ENCODE measurements at regions not wholly inside any gene's neighbourhood (a gene's known extent, or its start where the extent isn't known, plus 50 kb on each side); places are given as distances from the start of the nearest gene placed in this dataset.

DNA sequence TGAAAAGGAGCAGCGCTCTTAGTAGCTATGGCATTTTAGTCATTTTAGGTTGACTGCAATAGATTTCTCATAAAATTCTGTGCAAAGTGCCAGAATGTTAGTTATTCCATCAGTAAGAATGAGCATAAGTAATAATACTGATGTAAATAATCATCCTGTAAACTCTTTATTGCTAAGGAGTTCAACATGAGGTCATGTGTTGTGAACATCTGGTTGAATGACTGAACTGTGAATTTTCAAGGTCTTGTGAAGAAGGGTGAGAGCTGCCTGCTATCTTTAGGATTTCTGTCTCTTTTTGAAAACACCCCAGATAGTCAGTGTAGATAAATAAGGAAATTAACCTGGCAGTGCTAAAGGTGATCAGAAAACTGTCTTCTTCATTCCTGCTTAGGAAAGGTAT lies 333.4 kb upstream of the TBC1D5 start:
- DNase-seq = no peak

DNA sequence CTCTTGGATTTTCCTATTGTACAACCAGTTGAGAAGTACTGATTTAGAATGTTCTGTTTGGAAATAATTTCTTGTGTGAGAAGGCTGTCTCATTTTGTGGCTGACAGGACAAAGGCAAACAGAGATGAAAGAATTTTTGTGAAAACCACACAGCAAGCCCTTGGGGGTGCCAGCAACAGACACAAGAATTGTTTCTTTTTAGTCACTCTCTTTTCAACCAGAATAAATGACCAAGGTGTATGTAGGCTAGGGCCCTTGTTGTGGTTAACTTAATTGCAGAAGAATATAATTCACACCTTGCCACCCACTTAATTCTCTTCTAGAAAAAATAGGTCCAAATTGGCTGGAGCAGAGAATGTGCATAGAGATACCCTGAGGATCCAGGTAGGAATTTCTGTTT lies 329.4 kb upstream of the TBC1D5 start:
- no peak for DNase-seq

DNA sequence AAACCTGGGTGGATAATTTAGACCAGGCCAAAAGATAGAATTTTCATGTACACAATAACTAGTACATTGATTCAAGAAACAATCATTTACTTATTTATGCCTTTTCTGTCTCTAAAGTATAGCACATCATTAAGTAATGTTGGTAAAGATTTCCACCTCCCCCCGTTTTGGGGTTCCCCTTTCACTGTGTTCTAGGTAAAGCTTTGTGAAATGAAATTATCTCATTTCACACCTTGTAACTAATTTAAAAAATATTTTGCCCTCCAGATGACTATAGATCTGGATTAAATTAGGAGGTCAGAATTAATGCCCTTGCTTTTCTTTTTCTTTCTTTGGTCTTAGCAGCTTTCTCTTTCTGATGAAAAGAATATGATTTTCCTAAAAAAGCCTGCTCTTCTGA lies 328.5 kb upstream of the TBC1D5 start:
- DNase-seq = no peak

DNA sequence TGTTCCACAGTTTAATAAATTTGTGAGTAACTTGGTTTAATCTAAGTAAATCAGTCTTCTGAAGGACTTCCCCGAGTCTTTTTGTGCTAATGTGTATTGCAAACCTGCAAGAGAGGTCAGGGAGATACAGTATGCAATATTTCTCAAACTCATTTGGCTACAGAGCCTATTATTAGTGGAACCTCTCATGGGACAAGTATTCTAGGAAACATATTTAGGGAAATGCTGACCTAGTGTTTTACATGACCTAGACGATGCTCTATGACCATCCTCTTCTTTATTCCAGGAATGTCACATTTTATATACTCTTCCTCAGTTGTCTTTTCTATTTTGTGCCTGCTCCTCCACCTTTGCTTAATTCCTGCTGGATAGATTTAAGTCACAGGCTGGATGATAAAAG lies 327.8 kb upstream of the TBC1D5 start:
- DNase-seq = no peak

DNA sequence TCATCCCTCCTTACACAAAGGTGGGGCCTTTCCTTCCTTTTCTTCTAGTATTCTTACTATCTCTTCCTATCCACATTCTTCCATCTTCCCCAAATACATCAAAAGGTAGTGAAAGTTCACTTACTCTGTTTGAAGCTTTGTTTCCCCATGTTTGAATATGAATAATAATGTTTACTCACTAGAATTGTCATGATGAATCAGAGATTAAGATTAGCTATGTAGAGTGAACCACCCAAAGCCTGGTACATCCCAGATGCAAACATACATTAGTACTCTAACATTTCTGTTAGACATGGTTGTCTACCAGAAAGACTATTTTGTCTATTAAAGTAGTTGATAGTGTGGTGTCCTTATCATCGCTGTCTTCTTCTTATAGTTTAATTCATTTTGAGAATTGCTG lies 327.1 kb upstream of the TBC1D5 start:
- no peak for DNase-seq

DNA sequence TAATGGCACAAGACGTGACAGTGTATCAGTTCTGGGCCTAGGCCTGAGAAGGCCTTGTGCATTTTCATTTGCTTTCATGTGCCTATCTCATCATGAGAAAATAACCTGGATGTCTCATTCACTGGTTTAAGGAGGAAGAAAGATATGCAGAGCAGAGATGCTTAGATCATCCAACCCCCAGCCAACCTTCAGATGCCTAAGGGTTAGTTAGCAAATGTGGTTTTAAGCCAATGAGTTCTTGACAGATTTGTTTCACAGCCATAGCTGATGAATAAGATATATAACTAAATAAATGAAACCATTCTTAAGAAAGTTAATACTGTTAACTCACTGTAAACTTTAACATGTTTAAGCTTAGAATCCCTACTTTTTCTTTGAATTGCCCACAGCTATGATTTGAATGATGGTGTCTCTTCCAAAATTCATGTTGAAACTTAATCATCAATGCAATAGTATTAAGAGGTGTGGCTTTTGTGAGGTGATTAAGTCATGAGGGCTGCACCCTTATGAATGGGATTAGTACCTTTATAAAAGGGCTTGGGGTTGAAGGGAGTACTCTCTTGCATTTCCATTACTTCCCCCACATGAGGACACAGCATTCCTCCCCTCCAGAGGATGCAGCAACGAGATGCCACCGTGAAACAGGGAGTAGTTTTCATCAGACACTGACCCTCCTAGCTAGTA lies 324.6 kb upstream of the TBC1D5 start:
- DNase-seq = no peak

DNA sequence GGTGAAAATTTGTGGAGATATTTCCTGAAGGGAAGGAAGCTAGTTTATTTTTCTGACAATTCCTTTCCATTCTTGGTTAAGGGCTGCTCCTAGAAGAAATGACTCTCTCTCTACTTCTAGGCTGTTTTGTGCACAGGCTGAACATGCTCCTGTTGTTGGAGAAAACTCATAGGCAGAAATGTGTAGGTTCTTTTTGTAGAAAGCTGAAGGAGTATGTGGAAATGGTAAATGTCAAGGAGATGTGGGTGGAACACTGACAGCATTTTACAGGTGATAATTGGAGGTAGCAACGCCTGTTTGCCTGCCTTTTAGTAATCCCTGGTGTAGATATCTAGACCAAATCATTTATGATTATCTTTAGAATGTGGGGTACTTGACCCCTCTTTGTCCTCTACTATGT lies 322.2 kb upstream of the TBC1D5 start:
- no peak for DNase-seq

DNA sequence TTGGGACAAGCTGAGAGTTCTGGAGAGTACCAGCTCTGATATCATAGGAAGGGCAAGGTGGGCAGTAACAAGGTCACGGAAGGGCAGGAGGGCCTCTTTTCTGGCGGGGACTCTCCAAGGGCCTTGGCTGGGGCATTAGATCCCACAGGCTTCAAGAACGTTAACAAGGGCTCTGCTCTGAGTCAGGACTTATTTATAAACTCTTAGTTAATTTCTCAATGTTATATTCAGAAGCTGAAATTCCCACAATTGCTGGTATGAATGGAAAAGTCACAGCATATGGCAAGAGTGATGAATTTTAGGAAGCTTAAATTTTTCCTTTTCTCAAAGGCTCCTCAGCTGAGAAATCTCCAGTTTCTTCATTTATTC lies 320.2 kb upstream of the TBC1D5 start:
- DNase-seq = no peak

DNA sequence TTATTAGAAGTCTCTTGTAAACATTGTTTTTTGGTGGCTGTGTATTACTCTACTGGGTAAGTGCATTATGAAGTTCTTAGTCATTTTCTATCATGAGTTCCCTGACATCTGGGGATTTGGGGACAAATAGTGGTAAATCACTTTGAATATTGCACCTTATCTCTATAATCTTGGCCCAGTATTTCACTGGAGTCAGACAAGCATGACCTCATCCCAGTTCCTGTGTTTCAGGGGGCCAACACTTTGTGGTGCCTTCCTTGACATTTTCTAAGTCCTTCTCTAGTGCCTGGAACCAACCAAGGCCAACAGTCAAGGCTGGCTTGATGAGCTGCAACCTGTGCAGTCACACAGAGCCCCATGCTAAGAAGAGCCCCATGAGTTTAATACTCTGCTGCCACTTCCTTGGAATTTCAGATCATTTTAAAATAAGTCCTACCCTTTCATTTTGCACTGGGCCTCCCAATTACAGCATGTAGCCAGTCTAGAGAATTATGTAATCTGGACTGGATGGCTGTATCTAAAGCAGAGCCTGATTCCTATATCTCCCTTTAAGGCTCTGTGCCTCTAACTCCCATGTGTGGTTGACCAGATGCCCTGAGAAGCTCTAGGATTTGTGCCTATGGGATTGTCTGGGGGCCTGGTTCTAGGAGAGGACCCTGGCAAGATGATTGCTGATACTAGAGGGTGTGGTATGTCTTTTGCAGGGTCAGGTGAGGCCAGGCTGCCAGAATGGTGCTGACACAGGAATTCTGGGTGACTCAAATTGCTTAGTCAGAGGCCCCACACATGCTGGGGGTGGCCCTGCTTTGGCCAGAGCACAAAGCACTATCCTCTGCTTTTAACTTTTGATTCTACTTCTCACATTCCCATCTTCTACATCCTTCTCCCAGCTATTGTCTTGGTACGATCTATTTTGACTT lies 319.6 kb upstream of the TBC1D5 start:
- DNase-seq = no peak

DNA sequence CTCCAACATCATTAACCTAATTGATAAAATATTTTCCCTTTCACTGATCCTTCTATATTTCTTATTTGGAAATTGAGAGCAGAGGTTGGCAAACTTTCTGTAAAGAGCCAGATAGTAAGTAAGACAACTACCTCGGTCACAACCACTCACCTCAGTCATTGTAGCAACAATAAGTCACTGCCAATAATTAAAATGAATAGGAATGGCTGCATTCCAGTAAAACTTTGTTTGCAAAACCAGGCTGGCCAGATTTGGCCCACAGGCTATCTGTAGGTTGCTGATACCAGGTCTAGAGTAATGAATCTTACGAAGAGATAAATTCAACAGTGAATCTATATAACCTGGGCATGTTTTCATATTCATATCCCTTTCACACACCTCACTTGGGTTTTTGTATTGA lies 316.2 kb upstream of the TBC1D5 start:
- DNase-seq = no peak

DNA sequence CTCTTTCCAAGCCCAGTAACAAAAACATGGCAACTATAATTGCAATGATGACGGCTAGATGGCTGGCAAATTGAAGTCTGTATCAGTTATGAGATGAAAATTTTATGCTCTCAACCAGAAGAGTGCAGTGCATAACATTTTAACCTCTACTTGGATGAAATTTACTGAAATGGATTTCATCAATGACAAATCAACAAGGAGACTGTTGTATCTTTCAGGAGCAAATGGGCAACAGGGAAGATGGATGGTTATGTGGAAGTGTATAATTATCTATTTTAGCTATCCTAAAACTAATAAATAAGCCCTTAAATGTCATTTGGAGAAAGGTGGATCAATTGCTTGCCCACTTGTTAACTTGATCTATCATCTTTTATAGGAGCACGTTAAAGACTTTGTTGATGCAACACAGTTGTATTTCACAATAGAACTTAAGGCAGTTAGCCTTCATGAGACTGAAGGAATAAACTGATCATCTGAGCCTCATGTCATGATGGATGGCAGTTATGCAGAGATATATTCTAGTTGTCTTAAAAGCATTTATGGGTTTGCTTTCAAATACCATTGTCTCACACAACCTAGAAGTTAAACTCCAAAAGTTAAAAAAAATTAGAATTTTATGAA lies 315.1 kb upstream of the TBC1D5 start:
- no peak for DNase-seq

DNA sequence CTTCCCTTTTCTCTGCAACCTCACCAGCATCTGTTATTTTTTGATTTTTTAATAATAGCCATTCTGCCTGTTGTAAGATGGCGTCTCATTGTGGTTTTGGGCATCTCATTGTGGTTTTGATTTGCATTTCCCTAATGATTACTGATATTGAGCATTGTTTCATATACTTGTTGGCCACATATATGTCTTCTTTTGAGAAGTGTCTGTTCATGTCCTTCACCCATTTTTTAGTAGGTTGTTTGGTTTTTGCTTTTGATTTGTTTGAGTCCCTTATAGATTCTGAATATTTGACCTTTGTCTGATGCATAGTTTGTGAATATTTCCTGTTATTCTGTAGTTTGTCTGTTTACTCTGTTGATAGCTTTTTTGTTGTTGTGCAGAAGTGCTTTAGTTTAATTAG lies 312.2 kb upstream of the TBC1D5 start:
- no peak for DNase-seq

DNA sequence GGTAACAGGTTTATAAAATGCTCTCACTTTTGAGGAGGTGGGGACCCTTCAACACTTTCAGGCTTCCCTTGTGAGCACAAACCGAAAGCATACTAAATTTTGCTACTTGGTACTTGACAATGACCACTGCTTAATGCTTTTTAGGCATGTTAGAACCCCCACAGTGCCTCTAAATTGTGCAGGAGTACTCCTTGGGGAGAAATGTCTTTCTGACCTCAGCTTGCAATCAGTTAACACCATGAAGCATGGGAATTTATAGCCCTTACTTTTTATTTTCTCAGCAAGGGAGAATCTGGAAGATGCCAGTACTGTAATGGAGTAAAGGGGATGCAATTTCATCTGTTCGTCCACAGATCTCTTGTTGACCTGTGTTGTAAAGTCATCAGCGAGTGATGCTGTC lies 308.9 kb upstream of the TBC1D5 start:
- no peak for DNase-seq

DNA sequence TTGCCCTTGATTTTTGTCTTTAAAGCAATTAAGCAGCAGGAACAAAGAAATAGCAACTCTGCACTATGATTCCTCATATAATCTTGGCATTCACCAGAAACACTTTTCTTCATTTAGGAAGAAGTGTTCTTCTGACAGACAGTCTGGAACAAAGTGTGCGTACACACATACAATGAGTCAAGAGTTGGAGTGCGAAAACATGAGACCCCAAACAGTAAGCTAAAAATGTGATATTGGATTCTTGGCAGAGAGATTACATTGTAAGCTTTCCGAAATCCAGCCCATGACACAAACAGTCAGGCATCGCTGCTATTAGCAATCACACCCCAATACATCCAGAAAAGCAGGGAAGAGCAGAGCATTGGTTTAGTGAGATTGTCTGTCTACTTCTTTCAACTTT lies 306.7 kb upstream of the TBC1D5 start:
- no peak for DNase-seq

DNA sequence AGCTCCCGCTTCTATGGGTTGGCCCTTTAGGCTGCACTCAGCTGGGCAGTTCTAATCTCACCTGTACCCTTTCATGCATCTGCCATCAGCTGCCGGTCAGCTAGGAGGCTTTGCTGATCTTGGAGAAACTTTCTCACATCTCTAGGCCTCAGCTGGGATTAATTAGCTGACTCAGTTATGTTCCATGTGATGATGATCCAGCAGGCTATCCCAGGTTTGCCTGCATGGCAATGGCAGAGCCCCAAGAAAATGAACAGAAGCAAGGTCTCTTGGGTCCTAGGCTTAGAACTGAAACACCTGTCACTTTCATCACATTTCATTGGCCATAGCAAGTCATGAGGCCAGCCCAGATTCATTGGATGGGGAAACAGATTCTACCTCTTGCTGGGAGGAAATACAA lies 304.6 kb upstream of the TBC1D5 start:
- no peak for DNase-seq

DNA sequence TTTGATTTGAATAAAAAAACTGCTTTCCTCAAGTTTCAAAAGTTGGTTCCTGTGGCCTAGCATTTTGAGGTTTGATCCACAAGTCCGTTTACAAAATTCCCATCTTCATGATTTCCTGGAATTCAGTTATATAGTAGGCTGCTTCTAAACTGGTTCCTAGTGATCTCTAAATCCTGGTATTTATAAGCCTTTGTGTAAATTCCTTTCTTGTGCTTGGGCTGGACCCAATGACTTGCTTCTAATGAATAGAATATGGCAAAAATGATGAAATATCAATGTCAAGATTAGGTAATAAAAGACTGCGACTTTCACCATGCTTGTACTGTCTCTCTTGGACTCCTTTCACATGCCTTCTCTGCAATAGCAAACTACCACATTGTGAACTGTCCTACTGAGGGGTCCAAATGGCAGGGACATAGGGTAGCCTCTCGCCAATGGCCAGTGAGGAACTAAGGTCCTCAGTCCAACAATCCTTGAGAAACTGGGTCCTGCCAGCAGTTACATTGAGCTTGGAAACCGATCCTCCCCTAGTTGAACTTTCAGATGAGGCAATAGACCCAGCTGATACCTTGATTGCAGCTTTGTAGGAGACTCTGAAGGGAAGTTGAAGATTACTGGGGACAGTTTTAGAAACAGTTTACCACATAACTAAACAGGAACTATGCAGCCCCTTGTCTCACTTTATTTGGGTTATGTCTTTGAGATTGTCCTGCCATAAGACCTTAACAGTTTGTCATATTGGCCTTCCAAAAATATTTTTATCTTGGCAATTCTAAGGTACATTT lies 303.9 kb upstream of the TBC1D5 start:
- no peak for DNase-seq

DNA sequence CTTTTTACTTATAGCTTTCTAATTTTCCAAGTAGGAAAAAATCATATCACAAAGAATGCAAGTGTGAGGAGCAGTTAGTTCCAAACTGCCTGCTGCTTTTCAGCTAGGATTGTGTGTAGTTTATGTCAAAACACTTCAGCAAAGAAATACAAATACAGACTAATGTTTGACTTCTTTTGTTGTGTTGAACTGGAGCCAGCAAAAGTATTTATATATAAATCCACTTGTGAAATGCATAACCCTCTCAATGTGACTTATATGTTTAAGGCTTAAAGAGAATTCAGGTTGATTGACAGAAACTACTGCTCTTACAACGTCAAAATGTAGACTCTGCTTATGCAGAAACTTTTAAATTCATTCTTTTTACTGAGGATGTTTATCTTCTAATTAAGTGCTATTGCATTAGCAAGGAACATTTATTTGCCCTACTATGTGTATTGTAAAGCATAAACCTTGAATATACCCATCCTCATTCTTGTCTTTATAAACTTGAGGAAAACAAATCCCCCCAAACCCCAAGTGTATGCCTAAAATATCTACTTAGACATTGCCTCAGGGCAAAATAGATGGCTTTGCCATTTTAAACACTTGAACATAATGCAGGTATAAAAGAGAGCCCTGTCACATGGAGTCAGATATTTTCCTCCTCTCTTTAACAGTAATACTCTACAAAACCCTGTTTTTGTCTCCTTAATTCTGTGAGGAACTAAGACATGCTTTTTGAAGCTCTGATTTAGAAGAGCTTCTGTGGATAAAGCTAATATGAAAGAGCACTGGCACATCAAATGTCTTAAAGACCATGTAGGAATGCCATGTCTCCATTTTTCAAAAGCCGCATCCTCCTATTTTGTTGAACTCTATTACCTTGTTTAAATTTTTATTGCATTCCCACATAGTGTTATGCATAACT lies 302.8 kb upstream of the TBC1D5 start:
- DNase-seq = no peak

DNA sequence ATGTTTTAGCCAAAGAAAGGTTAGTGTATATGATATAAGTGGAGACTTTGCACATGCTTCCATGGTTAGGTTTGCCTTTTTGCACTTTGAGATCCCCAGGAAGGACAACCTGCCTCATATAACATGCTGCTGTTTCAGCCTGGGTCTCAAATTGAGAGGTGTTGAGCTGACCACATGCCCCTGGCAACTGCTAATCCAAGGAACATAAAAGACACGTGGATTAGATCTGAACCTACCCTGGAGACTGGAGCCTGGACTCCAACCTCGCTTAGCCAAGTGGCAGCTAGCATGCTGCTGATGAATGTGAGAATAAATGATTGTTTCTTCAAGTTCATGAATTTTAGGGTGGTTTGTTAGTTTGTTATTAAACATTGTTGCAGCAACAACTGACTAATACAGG lies 301.8 kb upstream of the TBC1D5 start:
- DNase-seq = no peak

DNA sequence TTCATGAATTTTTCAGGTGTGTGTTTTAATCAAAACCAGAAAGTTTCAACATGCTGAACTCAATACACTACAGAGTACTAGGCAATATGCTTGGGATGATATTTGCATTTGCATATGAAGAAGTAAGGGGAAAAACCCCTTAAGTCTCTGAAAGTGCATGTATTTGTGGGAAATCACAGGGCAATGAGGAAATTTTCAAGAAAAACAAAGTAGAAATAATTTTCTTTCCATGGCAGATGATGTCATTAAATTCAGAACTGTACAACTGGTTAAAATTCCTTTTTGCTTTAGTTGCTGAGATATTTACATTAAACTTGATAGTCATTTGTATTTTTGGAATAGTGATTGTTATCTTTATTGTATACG lies 294.0 kb upstream of the TBC1D5 start:
- no peak for DNase-seq

DNA sequence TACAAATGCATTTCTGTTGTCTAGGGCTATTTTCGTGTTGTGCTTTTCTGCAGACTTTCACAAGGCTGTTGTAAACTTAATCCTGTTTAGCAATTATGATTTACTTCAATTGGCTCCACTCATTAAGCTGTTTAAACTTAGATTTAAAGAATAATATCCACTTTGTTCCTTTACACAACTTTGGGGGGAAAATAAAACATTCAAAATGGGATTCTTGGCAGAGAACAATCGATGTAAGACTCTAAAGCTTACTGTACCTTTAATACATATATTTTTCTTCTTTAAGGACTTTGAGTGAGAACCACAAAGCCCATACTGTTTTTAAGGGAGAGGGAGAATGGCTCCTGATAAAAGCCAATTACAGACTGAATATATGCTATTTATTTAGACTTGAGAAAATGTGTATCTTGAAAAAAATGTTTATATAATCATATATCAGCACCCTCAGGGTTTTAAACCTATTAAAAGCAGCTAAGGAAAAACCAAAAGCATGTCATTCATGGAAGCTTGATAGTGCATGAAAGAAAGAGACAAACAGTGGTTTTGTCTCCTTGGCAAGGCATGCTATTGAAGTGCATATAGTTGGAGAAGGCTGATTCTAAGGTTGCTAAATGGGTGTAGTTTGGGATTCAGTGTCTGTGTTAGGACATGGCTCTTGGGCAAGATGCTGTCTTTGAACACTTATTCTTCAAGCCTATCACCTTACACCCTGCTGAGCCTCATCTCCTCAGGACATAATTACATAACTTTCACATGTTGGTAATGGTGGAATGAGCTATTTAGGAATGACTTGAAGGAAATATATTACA lies 293.4 kb upstream of the TBC1D5 start:
- DNase-seq = no peak

DNA sequence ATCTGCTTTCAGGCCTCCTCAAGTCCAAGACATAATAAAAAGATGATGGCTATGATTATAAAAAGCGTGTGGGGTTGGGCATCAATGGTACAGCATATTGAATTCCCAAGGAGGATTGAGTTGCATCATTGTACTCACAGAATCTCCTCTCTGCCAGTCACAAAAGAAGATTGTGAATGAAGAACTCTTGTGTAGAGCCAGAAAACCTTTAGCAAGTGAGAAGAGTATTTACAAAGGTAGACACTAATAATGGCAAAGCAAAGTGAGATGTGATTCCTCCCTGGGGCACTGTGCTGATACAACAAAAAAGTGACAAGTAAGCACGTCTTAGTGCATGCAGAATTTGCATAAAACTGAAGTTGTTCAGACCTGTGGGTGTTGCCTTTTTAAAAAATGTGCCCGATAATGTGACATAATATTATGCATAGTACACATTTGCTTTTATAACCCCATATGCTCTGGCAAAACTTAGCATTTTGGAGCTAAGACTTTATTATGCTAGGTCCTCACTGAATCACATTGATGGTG lies 291.2 kb upstream of the TBC1D5 start:
- no peak for DNase-seq
